Common myeloid progenitor, CD34-positive (primary cell): ENCODE measurements at regions not wholly inside any gene's neighbourhood (a gene's known extent, or its start where the extent isn't known, plus 50 kb on each side); places are given as distances from the start of the nearest gene placed in this dataset.

Experiments
- CTCF ChIA-PET: fragments of 350-600 bp; sonication (Branson Sonifier 250); formaldehyde crosslinking; loops from one replicate; lab custom pipeline; 2021; ENCODE audit warnings: antibody characterized with exemption; lab: Charles Lee
- POLR2A ChIA-PET: fragments of 350-600 bp; sonication (Branson Sonifier 250); formaldehyde crosslinking; loops from one replicate; lab custom pipeline; 2021; ENCODE audit warnings: antibody characterized with exemption; lab: Charles Lee
- DNase-seq, 3 donors: peaks; one replicate each; pipeline versions ENCODE4 v3.0.0 to v3.0.0-alpha.2; 2013
- H3K27ac ChIP-seq, 2 experiments: 1 replicate in 1 of 2; 2 replicates in 1 of 2; pipeline ENCODE4 v1.7.0; 2013; ENCODE audit warnings: inconsistent platforms in 2 of 2, low read length in 2 of 2, mild to moderate bottlenecking in 2 of 2, low read depth in 1 of 2, moderate library complexity in 1 of 2; ENCODE audit not compliant: severe bottlenecking in 2 of 2, insufficient read depth in 1 of 2, poor library complexity in 1 of 2
- H3K27me3 ChIP-seq, 5 experiments: replicated peaks in 2 of 5; 1 replicate in 3 of 5; 2 replicates in 2 of 5; pipeline versions ENCODE4 v1.6.1 to v1.7.0; 2013; ENCODE audit warnings: low read length in 4 of 5, mild to moderate bottlenecking in 2 of 5, moderate library complexity in 2 of 5, inconsistent platforms in 1 of 5; ENCODE audit not compliant: insufficient read depth in 5 of 5, control insufficient read depth in 4 of 5
- H3K36me3 ChIP-seq, 4 experiments: 1 replicate in 2 of 4; 2 replicates in 2 of 4; pipeline versions ENCODE4 v1.6.1 to v1.7.0; 2013; ENCODE audit warnings: low read length in 3 of 4, control low read depth in 1 of 4, mild to moderate bottlenecking in 1 of 4; ENCODE audit not compliant: control insufficient read depth in 4 of 4, insufficient read depth in 4 of 4
- H3K4me1 ChIP-seq, 4 experiments: 1 replicate in 3 of 4; 2 replicates in 1 of 4; pipeline versions ENCODE4 v1.6.1 to v1.7.1; 2013; ENCODE audit warnings: low read length in 3 of 4, mild to moderate bottlenecking in 3 of 4, control low read depth in 1 of 4, inconsistent platforms in 1 of 4, moderate library complexity in 1 of 4; ENCODE audit not compliant: control insufficient read depth in 4 of 4, insufficient read depth in 4 of 4; ENCODE audit errors: control extremely low read depth in 1 of 4
- H3K4me3 ChIP-seq, 7 experiments: 1 replicate in 4 of 7; 2 replicates in 3 of 7; pipeline versions ENCODE4 v1.5.1 to v1.7.0; 2013; ENCODE audit warnings: mild to moderate bottlenecking in 7 of 7, low read length in 6 of 7, moderate library complexity in 6 of 7, inconsistent platforms in 2 of 7, low read depth in 2 of 7, control low read depth in 1 of 7; ENCODE audit not compliant: insufficient read depth in 4 of 7, control insufficient read depth in 1 of 7; ENCODE audit errors: extremely low read depth in 1 of 7
- H3K9me3 ChIP-seq, 5 experiments: 1 replicate in 4 of 5; 2 replicates in 1 of 5; pipeline versions ENCODE4 v1.6.1 to v1.7.1; 2013; ENCODE audit warnings: low read length in 4 of 5, mild to moderate bottlenecking in 2 of 5, inconsistent platforms in 1 of 5, low read depth in 1 of 5, moderate library complexity in 1 of 5; ENCODE audit not compliant: control insufficient read depth in 4 of 5, insufficient read depth in 2 of 5; ENCODE audit errors: control extremely low read depth in 1 of 5
- WGBS: methylation state at CpG from one replicate; pipeline ENCODE4 v1.1.5; 2013; ENCODE audit not compliant: insufficient coverage; 5-methylcytosine and 5-hydroxymethylcytosine counted together

GRCh38 chrX:55142206-55142918 lies 53.5 kb downstream of the PAGE2 start:
- DNase-seq: no peak
- Histone ChIP-seq H3K9me3 (no peaks in the 10 kb centered on the region), H3K27me3 (peaks cover 0 to 5% (median 0%) of the 10 kb centered on the region in 5 experiments), H3K4me3 (no peak overlapping the region), H3K27ac (no peak overlapping the region), H3K36me3 (peaks cover 0 to 8% (median 0%) of the 10 kb centered on the region in 4 experiments), H3K4me1 (no peaks in the 10 kb centered on the region)
- no CpG with 5 or more reads among the region's 3 CpGs for WGBS
- ChIA-PET CTCF (no interaction called here), POLR2A (no interaction called here)

DNA sequence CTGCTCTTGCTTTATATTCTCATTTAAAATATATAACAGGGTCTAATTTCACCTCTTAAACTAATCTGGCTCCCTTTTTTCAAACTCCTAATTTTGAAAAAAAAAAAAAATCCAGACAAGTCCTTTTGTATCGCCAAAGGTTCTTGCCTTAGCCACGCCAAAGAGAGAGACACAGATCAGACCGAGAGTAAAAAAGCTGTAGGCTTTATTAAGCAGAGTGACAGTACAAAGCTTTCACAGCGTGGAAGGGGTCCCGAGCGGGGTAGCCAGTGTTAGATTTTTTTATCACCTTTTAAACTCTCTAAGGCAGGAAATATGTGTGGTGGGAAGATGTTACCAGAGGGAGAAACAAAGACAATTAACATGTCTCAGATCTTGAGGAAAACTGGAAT lies 54.1 kb downstream of the PAGE2 start:
- Histone ChIP-seq H3K27me3 (peaks cover 0 to 5% (median 0%) of the 10 kb centered on the region in 5 experiments), H3K36me3 (peaks cover 0 to 8% (median 0%) of the 10 kb centered on the region in 4 experiments), H3K4me3 (no peak overlapping the region), H3K27ac (no peak overlapping the region), H3K4me1 (no peaks in the 10 kb centered on the region), H3K9me3 (no peaks in the 10 kb centered on the region)
- no peak for DNase-seq
- 94% methylated on average over 5 of the region's 6 CpGs for WGBS
- POLR2A ChIA-PET: no interaction called here
- CTCF ChIA-PET: interaction anchor here (0.8 kb wide), 1 partner anchor 17 kb away, joined by 3 read pairs; no protein-coding TSS in a partner anchor

GRCh38 chrX:55143621-55144020 lies 54.8 kb downstream of the PAGE2 start:
- 54% methylated on average over 1 of the region's 2 CpGs for WGBS
- H3K27me3 ChIP-seq: peaks cover 0 to 5% (median 0%) of the 10 kb centered on the region in 5 experiments
- peaks cover 0 to 8% (median 0%) of the 10 kb centered on the region in 4 experiments for H3K36me3 ChIP-seq
- no peak overlapping the region for H3K27ac ChIP-seq
- no peaks in the 10 kb centered on the region for H3K9me3 ChIP-seq
- no peak for DNase-seq
- no peak overlapping the region for H3K4me3 ChIP-seq
- CTCF ChIA-PET: interaction anchor here (0.8 kb wide), 1 partner anchor 16 kb away, joined by 3 read pairs; no protein-coding TSS in a partner anchor
- POLR2A ChIA-PET: no interaction called here
- no peaks in the 10 kb centered on the region for H3K4me1 ChIP-seq

- H3K27me3 ChIP-seq: peaks cover 0 to 5% (median 0%) of the 10 kb centered on the region in 5 experiments
- no peak overlapping the region for H3K4me3 ChIP-seq
- WGBS: 60% methylated on average over 1 of the region's 2 CpGs
- H3K27ac ChIP-seq: no peak overlapping the region
- peaks cover 0 to 8% (median 0%) of the 10 kb centered on the region in 4 experiments for H3K36me3 ChIP-seq
- POLR2A ChIA-PET: no interaction called here
- no peaks in the 10 kb centered on the region for H3K4me1 ChIP-seq
- CTCF ChIA-PET: no interaction called here
- H3K9me3 ChIP-seq: no peaks in the 10 kb centered on the region
- no peak for DNase-seq
Measured at GRCh38 chrX:55144697-55145096, 55.9 kb downstream of the PAGE2 start.

GRCh38 chrX:55149242-55149641 lies 60.4 kb downstream of the PAGE2 start:
- Histone ChIP-seq H3K27me3 (no peaks in the 10 kb centered on the region), H3K27ac (no peak overlapping the region), H3K9me3 (no peaks in the 10 kb centered on the region), H3K36me3 (peaks cover 0 to 8% (median 0%) of the 10 kb centered on the region in 4 experiments), H3K4me3 (no peak overlapping the region), H3K4me1 (no peaks in the 10 kb centered on the region)
- 83% methylated on average over 1 of the region's 3 CpGs for WGBS
- ChIA-PET POLR2A (interaction anchor here (0.7 kb wide), 1 partner anchor 475 kb away, joined by 3 read pairs; no protein-coding TSS in a partner anchor), CTCF (no interaction called here)
- DNase-seq: no peak

- CTCF ChIA-PET: no interaction called here
- Histone ChIP-seq H3K36me3 (no peaks in the 10 kb centered on the region), H3K9me3 (no peaks in the 10 kb centered on the region), H3K27me3 (no peaks in the 10 kb centered on the region), H3K27ac (no peak overlapping the region), H3K4me1 (no peaks in the 10 kb centered on the region), H3K4me3 (no peak overlapping the region)
- POLR2A ChIA-PET: no interaction called here
- DNase-seq: no peak
- 89% methylated on average over 1 of the region's 5 CpGs for WGBS
Measured at GRCh38 chrX:55151199-55151598, 62.4 kb downstream of the PAGE2 start.

DNA sequence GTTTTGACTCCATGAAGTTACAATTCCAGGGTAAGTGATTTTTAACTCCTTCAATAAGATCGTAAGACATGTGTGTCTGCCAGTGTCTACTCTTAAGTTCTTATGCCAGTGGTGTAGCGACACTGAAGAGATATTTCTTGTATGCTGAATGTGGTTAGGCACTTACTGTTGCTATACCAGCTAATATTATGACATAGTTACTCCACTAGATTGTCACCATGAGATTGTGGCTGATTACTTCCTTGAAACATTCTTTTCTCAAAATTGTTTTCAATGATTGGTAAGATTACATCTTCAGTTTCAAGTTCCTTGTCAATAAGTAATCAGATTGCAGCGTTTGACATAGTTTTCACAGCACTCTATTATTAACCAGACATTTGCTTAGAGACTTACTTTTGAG lies 60.6 kb upstream of the PAGE5 start:
- Histone ChIP-seq H3K27me3 (peaks cover 0 to 8% (median 0%) of the 10 kb centered on the region in 5 experiments), H3K4me3 (peak overlapping the region in 1 of 7 experiments; percentile 84), H3K36me3 (no peaks in the 10 kb centered on the region), H3K9me3 (no peaks in the 10 kb centered on the region), H3K4me1 (peaks cover 0 to 13% (median 3%) of the 10 kb centered on the region in 4 experiments), H3K27ac (no peak overlapping the region)
- peak in 2 of 3 donors; percentile 13 to 31 for DNase-seq
- ChIA-PET POLR2A (no interaction called here), CTCF (interaction anchor here (1.6 to 2.7 kb wide), 2 partner anchors 16 to 25 kb away, joined by 3 to 9 read pairs; no protein-coding TSS in a partner anchor)
- WGBS: no CpG with 5 or more reads among the region's 3 CpGs
